H1 (cell line): ENCODE measurements at regions not wholly inside any gene's neighbourhood (a gene's known extent, or its start where the extent isn't known, plus 50 kb on each side); places are given as distances from the start of the nearest gene placed in this dataset.

Experiments used
- CTCF ChIA-PET: fragments of 300-600 bp; sonication (Branson Sonifier 250); formaldehyde crosslinking; loops from one replicate; lab custom pipeline; 2021; ENCODE audit not compliant: partially characterized antibody; lab: Charles Lee
- POLR2A ChIA-PET: fragments of 300-600 bp; sonication (Branson Sonifier 250); formaldehyde crosslinking; loops from one replicate; lab custom pipeline; 2021; ENCODE audit warnings: inconsistent platforms; ENCODE audit not compliant: partially characterized antibody; lab: Charles Lee
- DNase-seq, 2 experiments: peaks; one replicate each; pipeline versions ENCODE4 v3.0.0 to v3.0.0-alpha.2; 2010 to 2022; ENCODE audit warnings: low spot score in 2 of 2, low read depth in 1 of 2, mixed read lengths in 1 of 2
- FAIRE-seq: peaks from 2 replicates; lab custom pipeline; 2011; peaks lifted over from hg19 to GRCh38; lab: Jason Lieb, UNC
- H2AFZ ChIP-seq: 2 replicates; pipeline ENCODE4 v1.8.1; 2012; ENCODE audit warnings: low read length, inconsistent platforms
- H2AK5ac ChIP-seq: 2 replicates; pipeline ENCODE4 v1.6.1; 2013; ENCODE audit warnings: low read depth, low read length
- H2BK120ac ChIP-seq: replicated peaks from 2 replicates; pipeline ENCODE3; 2013; ENCODE audit warnings: low read depth, low read length, inconsistent platforms
- H2BK12ac ChIP-seq: 2 replicates; pipeline ENCODE4 v1.6.1; 2013; ENCODE audit warnings: low read depth, low read length
- H2BK15ac ChIP-seq: 2 replicates; pipeline ENCODE4 v1.6.1; 2013; ENCODE audit warnings: low read length
- H2BK20ac ChIP-seq: 2 replicates; pipeline ENCODE4 v1.6.1; 2013; ENCODE audit warnings: low read length
- H2BK5ac ChIP-seq: 2 replicates; pipeline ENCODE4 v1.6.1; 2013; ENCODE audit warnings: low read depth, low read length
- H3K14ac ChIP-seq: 2 replicates; pipeline ENCODE4 v1.6.1; 2013; ENCODE audit warnings: inconsistent platforms; ENCODE audit not compliant: insufficient read length
- H3K18ac ChIP-seq: 2 replicates; pipeline ENCODE4 v1.6.1; 2013; ENCODE audit warnings: low read length; ENCODE audit errors: extremely low read depth
- H3K23ac ChIP-seq: 2 replicates; pipeline ENCODE4 v1.6.1; 2013; ENCODE audit warnings: inconsistent platforms; ENCODE audit not compliant: insufficient read length
- H3K23me2 ChIP-seq: 2 replicates; pipeline ENCODE4 v1.6.1; 2013; ENCODE audit warnings: low read depth, low read length
- H3K27ac ChIP-seq: 2 replicates; pipeline ENCODE4 v1.6.1; 2011; ENCODE audit warnings: low read depth, low read length, inconsistent platforms
- H3K27me3 ChIP-seq, 4 experiments: replicated peaks in 1 of 4; 1 replicate in 1 of 4; 2 replicates in 3 of 4; pipeline versions ENCODE4 v1.6.1 to v1.8.1; 2011 to 2013; ENCODE audit warnings: low read length in 3 of 4, mild to moderate bottlenecking in 3 of 4, inconsistent platforms in 2 of 4, mixed read lengths in 2 of 4, moderate library complexity in 1 of 4; ENCODE audit not compliant: control insufficient read depth in 3 of 4, insufficient read depth in 3 of 4; ENCODE audit errors: extremely low read depth in 1 of 4
- H3K36me3 ChIP-seq, 4 experiments: 2 replicates each; pipeline versions ENCODE4 v1.6.1 to v1.8.1; 2011 to 2013; ENCODE audit warnings: mild to moderate bottlenecking in 4 of 4, low read length in 3 of 4, moderate library complexity in 2 of 4, control low read depth in 1 of 4, inconsistent platforms in 1 of 4; ENCODE audit not compliant: insufficient read depth in 4 of 4, control insufficient read depth in 2 of 4
- H3K4ac ChIP-seq: replicated peaks from 2 replicates; pipeline ENCODE3; 2013; ENCODE audit warnings: low read length, low read depth, mixed read lengths, inconsistent platforms; ENCODE audit not compliant: insufficient read length
- H3K4me1 ChIP-seq, 4 experiments: replicated peaks in 1 of 4; 1 replicate in 1 of 4; 2 replicates in 3 of 4; pipeline versions ENCODE4 v1.6.1 to v1.8.1; 2011 to 2013; ENCODE audit warnings: low read length in 3 of 4, inconsistent platforms in 2 of 4, mixed read lengths in 1 of 4; ENCODE audit not compliant: insufficient read depth in 4 of 4, control insufficient read depth in 3 of 4
- H3K4me2 ChIP-seq, 2 experiments: 2 replicates each; pipeline versions ENCODE4 v1.6.1 to v1.8.1; 2011 to 2013; ENCODE audit warnings: low read depth in 2 of 2, low read length in 2 of 2, control low read depth in 1 of 2, inconsistent platforms in 1 of 2, mild to moderate bottlenecking in 1 of 2; ENCODE audit not compliant: insufficient read depth in 1 of 2
- H3K4me3 ChIP-seq, 4 experiments: fragments of 200-600, 300-600 bp in 1 of 4; sonication (generic), shearing (Covaris generic), sonication (Bioruptor Twin) in 1 of 4; 2 replicates each; pipeline versions ENCODE4 v1.5.1 to v1.8.1; 2011 to 2016; ENCODE audit warnings: low read length in 4 of 4, low read depth in 3 of 4, control low read depth in 2 of 4, inconsistent platforms in 2 of 4, mild to moderate bottlenecking in 2 of 4, mixed read lengths in 1 of 4, moderate library complexity in 1 of 4; ENCODE audit not compliant: insufficient read depth in 2 of 4; ENCODE audit errors: extremely low read depth in 1 of 4
- H3K56ac ChIP-seq: replicated peaks from 2 replicates; pipeline ENCODE3; 2013; ENCODE audit warnings: low read depth, mild to moderate bottlenecking, mixed read lengths, low read length, inconsistent platforms; ENCODE audit not compliant: insufficient read length
- H3K79me1 ChIP-seq: 2 replicates; pipeline ENCODE4 v1.6.1; 2013; ENCODE audit warnings: low read depth, low read length, control low read depth
- H3K79me2 ChIP-seq, 2 experiments: 2 replicates each; pipeline versions ENCODE4 v1.6.1 to v1.8.1; 2012 to 2013; ENCODE audit warnings: low read length in 2 of 2, mild to moderate bottlenecking in 2 of 2, inconsistent platforms in 1 of 2; ENCODE audit not compliant: insufficient read depth in 2 of 2, control insufficient read depth in 1 of 2
- H3K9ac ChIP-seq, 4 experiments: replicated peaks in 1 of 4; 1 replicate in 1 of 4; 2 replicates in 3 of 4; pipeline versions ENCODE4 v1.6.1 to v1.8.1; 2011 to 2013; ENCODE audit warnings: low read depth in 3 of 4, low read length in 3 of 4, control low read depth in 2 of 4, mild to moderate bottlenecking in 2 of 4, moderate library complexity in 2 of 4, inconsistent platforms in 1 of 4; ENCODE audit errors: extremely low read depth in 1 of 4
- H3K9me3 ChIP-seq, 2 experiments: 2 replicates each; pipeline versions ENCODE4 v1.6.1 to v1.8.1; 2012 to 2013; ENCODE audit warnings: mild to moderate bottlenecking in 2 of 2, moderate library complexity in 2 of 2, control low read depth in 1 of 2, inconsistent platforms in 1 of 2, low read depth in 1 of 2, low read length in 1 of 2, mixed read lengths in 1 of 2; ENCODE audit not compliant: insufficient read depth in 2 of 2
- H4K20me1 ChIP-seq, 2 experiments: replicated peaks in 1 of 2; 2 replicates each; pipeline versions ENCODE3 to v1.8.1; 2011 to 2013; ENCODE audit warnings: inconsistent platforms in 2 of 2, low read length in 2 of 2, mild to moderate bottlenecking in 1 of 2; ENCODE audit not compliant: insufficient read depth in 2 of 2, control insufficient read depth in 1 of 2
- H4K5ac ChIP-seq: 2 replicates; pipeline ENCODE4 v1.6.1; 2013; ENCODE audit warnings: low read length, low read depth, mixed read lengths, inconsistent platforms; ENCODE audit not compliant: insufficient read length
- H4K8ac ChIP-seq: 2 replicates; pipeline ENCODE4 v1.8.0; 2013; ENCODE audit warnings: mild to moderate bottlenecking, moderate library complexity, low read length, inconsistent platforms; ENCODE audit not compliant: insufficient read depth; ENCODE audit errors: extremely low read depth
- H4K91ac ChIP-seq: replicated peaks from 2 replicates; pipeline ENCODE3; 2013; ENCODE audit warnings: low read length, mixed read lengths, inconsistent platforms; ENCODE audit not compliant: insufficient read length
- ASH2L ChIP-seq: fragments of 200-600, 300-600 bp; sonication (generic); IDR thresholded peaks from one replicate; pipeline ENCODE4 v1.7.1; 2017; ENCODE audit warnings: low read length
- NRF1 ChIP-seq: IDR thresholded peaks from 2 replicates; pipeline ENCODE4 v1.6.1; 2011; ENCODE audit warnings: mild to moderate bottlenecking, low read depth, low read length, improper control_type of control experiment
- SUZ12 ChIP-seq: fragments of 200-600 bp; sonication (generic); IDR thresholded peaks from 2 replicates; pipeline ENCODE4 v1.6.1; 2012; ENCODE audit warnings: mild to moderate bottlenecking, inconsistent platforms, low read length, moderate library complexity, mixed read lengths
- WGBS, 2 experiments: shearing (Covaris generic) in 1 of 2; methylation state at CpG; one replicate each; pipeline versions ENCODE4 v1.1.6 to v1.1.7; 2013 to 2015; ENCODE audit warnings: low lambda C conversion rate in 2 of 2, mixed read lengths in 2 of 2, inconsistent platforms in 1 of 2, low coverage in 1 of 2, missing lambda C conversion rate in 1 of 2; ENCODE audit not compliant: insufficient replicate concordance in 2 of 2, insufficient coverage in 1 of 2, insufficient read length in 1 of 2; ENCODE audit errors: extremely low coverage in 1 of 2, missing lambda C conversion rate in 1 of 2; 5-methylcytosine and 5-hydroxymethylcytosine counted together

- Histone ChIP-seq H2BK120ac (no peak overlapping the region), H3K79me1 (no peaks in the 10 kb centered on the region), H3K36me3 (no peaks in the 10 kb centered on the region), H3K9ac (no peak overlapping the region), H3K9me3 (no peaks in the 10 kb centered on the region; a peak in 1 of 4 replicates), H2BK5ac (no peak overlapping the region), H3K23me2 (peaks cover under 1% of the 10 kb centered on the region; the same call in 1 of the 2 replicates), H2BK15ac (no peak overlapping the region), H3K4me3 (no peak overlapping the region), H3K4ac (no peak overlapping the region), H3K27me3 (no peaks in the 10 kb centered on the region), H4K8ac (no peak overlapping the region), H3K4me2 (no peak overlapping the region), H3K56ac (no peak overlapping the region), H2BK20ac (no peak overlapping the region), H2AK5ac (no peak overlapping the region), H3K23ac (no peak overlapping the region), H3K14ac (no peak overlapping the region), H3K79me2 (no peaks in the 10 kb centered on the region), H4K91ac (no peak overlapping the region), H2AFZ (peak overlapping the region; percentile 32; the same call in 1 of the 2 replicates), H3K27ac (no peak overlapping the region), H4K5ac (no peak overlapping the region), H4K20me1 (no peaks in the 10 kb centered on the region), H2BK12ac (no peak overlapping the region), H3K4me1 (no peaks in the 10 kb centered on the region), H3K18ac (no peak overlapping the region)
- WGBS, 2 experiments = 90% methylated on average over 1 of the region's 1 CpG; no CpG with 5 or more reads in 1 of the 2 experiments
- DNase-seq (no peak), FAIRE-seq (no peak)
- ChIA-PET CTCF (no interaction called here), POLR2A (no interaction called here)
- TF ChIP-seq NRF1 = no peak
- TF ChIP-seq ASH2L = no peak
- no peak for TF ChIP-seq SUZ12
These were observed 152.0 kb downstream of the RAP2B start for GRCh38 chr3:153314038-153314437.
